ENCODE measurements at regions not wholly inside any gene's neighbourhood (a gene's known extent, or its start where the extent isn't known, plus 50 kb on each side); places are given as distances from the start of the nearest gene placed in this dataset.

- no peaks in the 10 kb centered on the region for H3K4me1 ChIP-seq (ENCODE audit: insufficient read depth, poor library complexity, severe bottlenecking)
- H3K9me3 ChIP-seq (ENCODE audit: severe bottlenecking), result no peaks in the 10 kb centered on the region
- TF ChIP-seq CTCF (IDR thresholded peaks at IDR 0.05; ENCODE audit: poor library complexity, severe bottlenecking), result no peak
- no peaks in the 10 kb centered on the region for H3K36me3 ChIP-seq (ENCODE audit: low read depth)
- ATAC-seq (ENCODE audit: low read depth), result no peak
- H3K27ac ChIP-seq (ENCODE audit: poor library complexity, severe bottlenecking), result no peak overlapping the region
- no peak overlapping the region for H3K4me3 ChIP-seq (ENCODE audit: severe bottlenecking)
- no peak for DNase-seq (ENCODE audit: low spot score)
- no peaks in the 10 kb centered on the region for H3K27me3 ChIP-seq (ENCODE audit: insufficient read depth, poor library complexity, severe bottlenecking)
These were observed 1574.3 kb upstream of the ZEB2 start for GRCh38 chr2:146094185-146094584.

- DNase-seq (ENCODE audit: low spot score), result no peak
- H3K4me1 ChIP-seq (ENCODE audit: insufficient read depth, poor library complexity, severe bottlenecking), result no peaks in the 10 kb centered on the region
- TF ChIP-seq CTCF (IDR thresholded peaks at IDR 0.05; ENCODE audit: poor library complexity, severe bottlenecking), result no peak
- H3K27me3 ChIP-seq (ENCODE audit: insufficient read depth, poor library complexity, severe bottlenecking), result no peaks in the 10 kb centered on the region
- H3K36me3 ChIP-seq (ENCODE audit: low read depth), result no peaks in the 10 kb centered on the region
- H3K27ac ChIP-seq (ENCODE audit: poor library complexity, severe bottlenecking), result no peak overlapping the region
- no peaks in the 10 kb centered on the region for H3K9me3 ChIP-seq (ENCODE audit: severe bottlenecking)
- no peak overlapping the region for H3K4me3 ChIP-seq (ENCODE audit: severe bottlenecking)
- ATAC-seq (ENCODE audit: low read depth), result no peak
These were observed 1561.5 kb upstream of the ZEB2 start for GRCh38 chr2:146081459-146081858.

- Histone ChIP-seq H3K27me3 (ENCODE audit: insufficient read depth, poor library complexity, severe bottlenecking) (no peaks in the 10 kb centered on the region), H3K9me3 (ENCODE audit: severe bottlenecking) (no peaks in the 10 kb centered on the region), H3K36me3 (ENCODE audit: low read depth) (no peaks in the 10 kb centered on the region), H3K4me1 (ENCODE audit: insufficient read depth, poor library complexity, severe bottlenecking) (no peaks in the 10 kb centered on the region), H3K4me3 (ENCODE audit: severe bottlenecking) (no peak overlapping the region), H3K27ac (ENCODE audit: poor library complexity, severe bottlenecking) (no peak overlapping the region)
- ATAC-seq (ENCODE audit: low read depth) (no peak), DNase-seq (ENCODE audit: low spot score) (no peak)
- no peak for TF ChIP-seq CTCF (IDR thresholded peaks at IDR 0.05; ENCODE audit: poor library complexity, severe bottlenecking)
These were observed 1561.0 kb upstream of the ZEB2 start for GRCh38 chr2:146080925-146081324.

DNA sequence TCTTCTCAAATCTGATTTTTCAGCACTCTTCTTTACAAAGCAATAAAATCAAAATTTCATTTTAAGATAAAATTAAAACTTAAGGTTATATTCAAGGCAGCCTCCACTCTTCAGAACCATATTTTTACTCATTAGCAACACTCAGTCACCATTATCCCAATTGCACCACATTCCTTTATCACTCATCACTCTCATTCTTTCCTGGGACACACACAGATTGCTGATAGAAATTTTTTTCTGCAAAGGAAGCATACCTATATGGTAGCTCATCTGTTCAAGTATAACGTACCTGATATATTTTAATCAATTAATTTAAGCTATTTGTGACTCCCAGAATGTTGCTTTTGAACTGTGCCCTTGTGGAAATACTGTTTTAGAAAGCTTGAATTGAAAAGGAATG, 1559.3 kb upstream of the ZEB2 start:
- no peak overlapping the region for H3K4me3 ChIP-seq (ENCODE audit: severe bottlenecking)

More for the DNA sequence above, 1559.3 kb upstream of the ZEB2 start:
- no peaks in the 10 kb centered on the region for H3K27me3 ChIP-seq (ENCODE audit: insufficient read depth, poor library complexity, severe bottlenecking)
- no peak for TF ChIP-seq CTCF (IDR thresholded peaks at IDR 0.05; ENCODE audit: poor library complexity, severe bottlenecking)
- ATAC-seq (ENCODE audit: low read depth), result peak; percentile 61; the same call in 2 of the 3 replicates
- H3K36me3 ChIP-seq (ENCODE audit: low read depth), result no peaks in the 10 kb centered on the region
- H3K9me3 ChIP-seq (ENCODE audit: severe bottlenecking), result no peaks in the 10 kb centered on the region
- no peaks in the 10 kb centered on the region for H3K4me1 ChIP-seq (ENCODE audit: insufficient read depth, poor library complexity, severe bottlenecking)
- no peak overlapping the region for H3K27ac ChIP-seq (ENCODE audit: poor library complexity, severe bottlenecking)
- no peak for DNase-seq (ENCODE audit: low spot score)

Measured in RWPE2 (cell line).